AG04450 (cell line): ENCODE measurements at regions not wholly inside any gene's neighbourhood (a gene's known extent, or its start where the extent isn't known, plus 50 kb on each side); places are given as distances from the start of the nearest gene placed in this dataset.

Experiments used
- CTCF ChIA-PET: fragments of 300-600, 350-600 bp; formaldehyde crosslinking; extraction: SDS; loops from one replicate; lab custom pipeline; 2022; ENCODE audit warnings: antibody characterized with exemption, inconsistent platforms; lab: Charles Lee
- POLR2A ChIA-PET: fragments of 350-600 bp; formaldehyde crosslinking; extraction: SDS; loops from one replicate; lab custom pipeline; 2021; ENCODE audit warnings: antibody characterized with exemption, inconsistent platforms; lab: Yijun Ruan, JAX
- DNase-seq: peaks from one replicate; pipeline ENCODE4 v3.0.0-alpha.2; 2011; ENCODE audit warnings: low read depth, low spot score
- H3K27ac ChIP-seq: one replicate; pipeline ENCODE4 v1.5.1; 2012; ENCODE audit warnings: low read depth, low read length, control low read depth
- H3K27me3 ChIP-seq: one replicate; pipeline ENCODE4 v1.6.0; 2012; ENCODE audit warnings: low read length; ENCODE audit not compliant: control insufficient read depth, insufficient read depth
- H3K4me3 ChIP-seq: 2 replicates; pipeline ENCODE4 v1.5.1; 2011; ENCODE audit warnings: mild to moderate bottlenecking, low read depth, low read length, control low read depth
- H3K9me3 ChIP-seq: 2 replicates; pipeline ENCODE4 v1.5.1; 2012; ENCODE audit warnings: low read length; ENCODE audit not compliant: control insufficient read depth, insufficient read depth
- TF ChIP-seq, protein P1 (sequence below): IDR thresholded peaks from 2 replicates; pipeline ENCODE4 v1.5.1; 2011; ENCODE audit warnings: low read depth, low read length, control low read depth, inconsistent platforms

DNA sequence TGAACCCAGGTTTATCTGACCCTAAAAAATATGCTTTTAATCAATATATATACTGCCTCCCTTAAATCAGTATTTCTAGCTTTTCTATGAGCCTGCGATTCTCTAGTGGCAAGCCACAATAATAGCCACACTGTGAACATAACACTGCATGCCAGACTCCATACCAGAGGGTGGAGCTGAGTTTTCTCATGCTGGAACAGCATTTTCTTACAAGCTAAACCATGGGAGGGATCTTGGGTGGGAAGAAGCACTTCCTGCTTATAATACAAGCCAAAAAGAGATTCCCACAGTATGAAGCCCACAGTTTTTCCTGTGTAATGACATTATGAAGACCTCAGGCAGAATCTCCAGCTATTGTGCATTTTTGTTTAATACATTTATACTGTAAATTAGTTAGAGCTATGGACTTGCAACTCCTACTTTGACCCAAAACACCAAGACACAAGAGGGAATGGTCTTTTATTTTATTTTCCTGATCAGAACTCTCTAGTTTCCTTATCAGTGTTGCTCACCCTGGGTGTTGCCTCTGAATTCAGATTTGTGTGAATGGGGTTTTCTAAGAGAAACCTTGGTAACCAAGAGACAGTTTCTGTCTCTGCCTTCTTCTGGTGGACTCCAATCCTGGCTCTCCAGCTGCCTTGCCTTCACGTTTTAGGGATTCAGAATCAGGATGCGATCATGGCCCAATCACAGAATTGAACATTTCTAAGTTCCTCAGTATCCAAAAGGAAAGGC, 74.5 kb upstream of the EOLA2 start:
- Histone ChIP-seq H3K27me3 (no peaks in the 10 kb centered on the region), H3K9me3 (no peaks in the 10 kb centered on the region), H3K4me3 (no peak overlapping the region), H3K27ac (no peak overlapping the region)
- ChIA-PET POLR2A (no interaction called here), CTCF (interaction anchor here (1.6 kb wide), 1 partner anchor 37 kb away, joined by 3 read pairs; no protein-coding TSS in a partner anchor)
- no peak for DNase-seq
- TF ChIP-seq, protein P1, sequence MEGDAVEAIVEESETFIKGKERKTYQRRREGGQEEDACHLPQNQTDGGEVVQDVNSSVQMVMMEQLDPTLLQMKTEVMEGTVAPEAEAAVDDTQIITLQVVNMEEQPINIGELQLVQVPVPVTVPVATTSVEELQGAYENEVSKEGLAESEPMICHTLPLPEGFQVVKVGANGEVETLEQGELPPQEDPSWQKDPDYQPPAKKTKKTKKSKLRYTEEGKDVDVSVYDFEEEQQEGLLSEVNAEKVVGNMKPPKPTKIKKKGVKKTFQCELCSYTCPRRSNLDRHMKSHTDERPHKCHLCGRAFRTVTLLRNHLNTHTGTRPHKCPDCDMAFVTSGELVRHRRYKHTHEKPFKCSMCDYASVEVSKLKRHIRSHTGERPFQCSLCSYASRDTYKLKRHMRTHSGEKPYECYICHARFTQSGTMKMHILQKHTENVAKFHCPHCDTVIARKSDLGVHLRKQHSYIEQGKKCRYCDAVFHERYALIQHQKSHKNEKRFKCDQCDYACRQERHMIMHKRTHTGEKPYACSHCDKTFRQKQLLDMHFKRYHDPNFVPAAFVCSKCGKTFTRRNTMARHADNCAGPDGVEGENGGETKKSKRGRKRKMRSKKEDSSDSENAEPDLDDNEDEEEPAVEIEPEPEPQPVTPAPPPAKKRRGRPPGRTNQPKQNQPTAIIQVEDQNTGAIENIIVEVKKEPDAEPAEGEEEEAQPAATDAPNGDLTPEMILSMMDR, result no peak

DNA sequence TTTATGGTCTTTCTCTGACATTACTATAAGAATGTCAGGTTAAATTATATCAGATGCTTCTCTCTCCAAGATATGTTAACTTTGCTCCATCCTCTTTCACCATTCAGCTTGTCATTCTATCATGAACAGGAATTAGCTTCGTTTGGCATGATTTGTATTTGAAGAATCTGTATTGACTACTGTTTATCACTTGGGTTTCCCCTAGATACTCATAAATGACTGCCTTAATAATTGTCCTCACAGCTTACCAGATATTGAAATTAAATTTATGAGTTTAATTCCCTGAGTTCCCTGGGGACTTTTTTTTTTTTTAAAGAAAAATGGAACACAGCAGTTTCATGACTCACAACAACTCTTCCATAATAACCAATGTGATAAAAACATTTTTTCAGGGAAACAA, 76.2 kb upstream of the EOLA2 start:
- DNase-seq, result no peak
- CTCF ChIA-PET, result no interaction called here
- no peak overlapping the region for H3K27ac ChIP-seq
- H3K9me3 ChIP-seq, result no peaks in the 10 kb centered on the region
- H3K4me3 ChIP-seq, result no peak overlapping the region
- TF ChIP-seq, protein P1, result no peak
- POLR2A ChIA-PET, result no interaction called here
- no peaks in the 10 kb centered on the region for H3K27me3 ChIP-seq

DNA sequence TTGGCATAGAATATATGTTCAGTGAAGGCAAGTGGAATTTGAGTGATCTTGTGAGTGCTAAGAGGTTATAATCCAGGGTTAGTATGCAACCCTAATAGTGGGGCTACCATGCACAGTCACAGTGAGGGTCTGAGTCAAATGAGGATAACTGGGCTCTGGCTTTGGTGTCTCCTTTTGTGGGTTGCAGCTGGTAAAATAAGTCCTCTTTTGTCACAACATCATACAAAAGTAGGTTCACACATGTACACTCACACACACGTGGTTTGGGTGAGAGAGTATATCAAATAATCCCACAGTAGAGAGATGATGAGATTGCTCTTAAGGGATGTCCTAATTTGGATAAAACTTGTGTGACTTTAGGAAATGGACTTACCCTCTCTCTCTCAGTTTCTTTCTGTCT, 79.6 kb upstream of the EOLA2 start:
- no peak for DNase-seq
- TF ChIP-seq, protein P1, result no peak
- Histone ChIP-seq H3K4me3 (no peak overlapping the region), H3K9me3 (no peaks in the 10 kb centered on the region), H3K27ac (no peak overlapping the region), H3K27me3 (no peaks in the 10 kb centered on the region)
- ChIA-PET POLR2A (no interaction called here), CTCF (no interaction called here)

DNA sequence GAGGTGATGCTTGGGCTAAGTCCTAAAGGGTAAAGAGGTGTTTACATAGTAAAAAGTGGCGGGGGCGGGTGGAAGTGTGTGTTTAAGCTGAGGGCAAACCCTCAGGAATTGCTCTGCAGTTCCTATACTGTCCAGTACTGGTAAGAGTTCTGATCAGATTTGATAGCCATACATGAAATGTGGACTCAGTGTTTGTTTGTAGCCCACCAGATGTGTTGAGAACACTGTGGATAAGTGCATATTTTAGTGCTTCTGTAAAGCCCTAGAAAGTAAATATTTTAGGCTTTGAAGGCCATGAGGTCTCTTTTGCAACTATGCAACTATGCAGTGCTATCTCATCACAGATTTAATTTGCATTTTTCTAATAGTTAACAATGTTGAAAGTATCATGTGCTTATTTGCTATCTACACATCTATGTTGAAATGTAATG, 80.7 kb upstream of the EOLA2 start:
- Histone ChIP-seq H3K9me3 (no peaks in the 10 kb centered on the region), H3K27ac (peak overlapping the region; percentile 57), H3K27me3 (no peaks in the 10 kb centered on the region), H3K4me3 (no peak overlapping the region)
- TF ChIP-seq, protein P1, result 0 out of 2 replicates have a peak, but pooled peaks have one; percentile 30
- ChIA-PET CTCF (no interaction called here), POLR2A (no interaction called here)
- DNase-seq, result peak; percentile 67

DNA sequence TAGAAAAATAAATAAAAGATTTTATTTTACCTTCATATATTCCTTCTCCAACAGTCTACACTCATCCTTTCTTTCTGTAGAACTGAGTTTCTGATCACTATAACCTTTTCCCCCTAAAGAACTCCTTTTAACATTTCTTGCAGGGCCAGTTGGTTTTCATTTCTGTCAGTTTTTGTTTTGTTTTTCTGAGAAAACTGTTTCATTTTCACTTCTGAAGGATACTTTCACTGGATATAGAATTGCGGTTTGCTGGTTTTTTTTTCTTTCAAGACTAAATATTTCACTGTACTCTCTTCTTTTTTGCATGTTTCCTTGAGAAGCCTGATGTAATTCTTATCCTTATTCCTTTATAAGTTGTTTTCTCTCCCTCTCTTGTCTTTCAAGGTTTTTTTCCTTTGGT, 90.4 kb upstream of the EOLA2 start:
- POLR2A ChIA-PET, result no interaction called here
- Histone ChIP-seq H3K27ac (no peak overlapping the region), H3K4me3 (no peak overlapping the region), H3K9me3 (no peaks in the 10 kb centered on the region), H3K27me3 (no peaks in the 10 kb centered on the region)
- DNase-seq, result no peak
- CTCF ChIA-PET, result interaction anchor here (0.7 kb wide), 1 partner anchor 393 kb away, joined by 5 read pairs; no protein-coding TSS in a partner anchor
- TF ChIP-seq, protein P1, result no peak
